Chondrocyte (in vitro differentiated cells): ENCODE measurements at regions not wholly inside any gene's neighbourhood (a gene's known extent, or its start where the extent isn't known, plus 50 kb on each side); places are given as distances from the start of the nearest gene placed in this dataset.

ENCODE experiments used
- DNase-seq: peaks from one replicate; pipeline ENCODE4 v3.0.0; 2021; ENCODE audit warnings: mixed read lengths, low spot score
- H3K27ac Mint-ChIP-seq: one replicate; pipeline ENCODE4 v1.8.0; 2021; ENCODE audit warnings: mild to moderate bottlenecking, moderate library complexity, mixed read lengths; ENCODE audit not compliant: unreplicated experiment
- H3K27me3 Mint-ChIP-seq: 2 replicates; pipeline ENCODE4 v1.8.0; 2021; ENCODE audit warnings: low read depth, mixed read lengths
- H3K36me3 Mint-ChIP-seq: 2 replicates; pipeline ENCODE4 v1.8.0; 2021; ENCODE audit warnings: low read depth, mixed read lengths
- H3K4me1 Mint-ChIP-seq: 2 replicates; pipeline ENCODE4 v1.8.0; 2021; ENCODE audit warnings: low read depth, mild to moderate bottlenecking, mixed read lengths
- H3K4me3 Mint-ChIP-seq: one replicate; pipeline ENCODE4 v1.8.0; 2021; ENCODE audit warnings: mild to moderate bottlenecking, moderate library complexity, mixed read lengths; ENCODE audit not compliant: unreplicated experiment
- H3K9me3 Mint-ChIP-seq: 2 replicates; pipeline ENCODE4 v1.8.0; 2021; ENCODE audit warnings: low read depth, mixed read lengths
- TF ChIP-seq, protein P1 (sequence below): fragments of 200-600 bp; sonication (generic); IDR thresholded peaks from 2 replicates; pipeline ENCODE4 v1.5.0; 2021; ENCODE audit warnings: antibody characterized with exemption, mild to moderate bottlenecking, moderate library complexity

DNA sequence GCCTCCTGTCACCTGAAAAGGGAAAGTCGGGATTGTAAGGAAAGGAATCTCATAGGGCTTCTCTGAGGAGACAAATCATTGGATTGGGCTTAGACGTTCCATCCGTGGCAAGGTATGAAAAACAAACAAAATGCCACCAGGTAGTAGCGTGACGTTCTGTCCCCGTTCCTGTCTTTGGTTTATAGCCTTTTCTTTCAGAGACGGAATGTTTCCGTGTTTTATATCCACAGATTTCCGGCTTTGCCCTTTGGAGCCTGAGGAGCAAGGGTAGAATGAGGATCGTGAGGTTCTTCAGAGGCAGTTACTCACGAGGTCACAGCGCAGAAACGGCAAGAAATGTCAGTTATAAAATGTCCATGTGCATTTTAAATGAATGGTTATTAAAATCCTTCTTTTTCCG is 118.3 kb downstream of the TMEM18 start:
- DNase-seq = no peak
- H3K4me3 Mint-ChIP-seq = no peak overlapping the region
- no peaks in the 10 kb centered on the region for H3K9me3 Mint-ChIP-seq
- H3K36me3 Mint-ChIP-seq = no peaks in the 10 kb centered on the region
- H3K4me1 Mint-ChIP-seq = peaks cover 28% of the 10 kb centered on the region
- H3K27ac Mint-ChIP-seq = no peak overlapping the region
- TF ChIP-seq, protein P1, sequence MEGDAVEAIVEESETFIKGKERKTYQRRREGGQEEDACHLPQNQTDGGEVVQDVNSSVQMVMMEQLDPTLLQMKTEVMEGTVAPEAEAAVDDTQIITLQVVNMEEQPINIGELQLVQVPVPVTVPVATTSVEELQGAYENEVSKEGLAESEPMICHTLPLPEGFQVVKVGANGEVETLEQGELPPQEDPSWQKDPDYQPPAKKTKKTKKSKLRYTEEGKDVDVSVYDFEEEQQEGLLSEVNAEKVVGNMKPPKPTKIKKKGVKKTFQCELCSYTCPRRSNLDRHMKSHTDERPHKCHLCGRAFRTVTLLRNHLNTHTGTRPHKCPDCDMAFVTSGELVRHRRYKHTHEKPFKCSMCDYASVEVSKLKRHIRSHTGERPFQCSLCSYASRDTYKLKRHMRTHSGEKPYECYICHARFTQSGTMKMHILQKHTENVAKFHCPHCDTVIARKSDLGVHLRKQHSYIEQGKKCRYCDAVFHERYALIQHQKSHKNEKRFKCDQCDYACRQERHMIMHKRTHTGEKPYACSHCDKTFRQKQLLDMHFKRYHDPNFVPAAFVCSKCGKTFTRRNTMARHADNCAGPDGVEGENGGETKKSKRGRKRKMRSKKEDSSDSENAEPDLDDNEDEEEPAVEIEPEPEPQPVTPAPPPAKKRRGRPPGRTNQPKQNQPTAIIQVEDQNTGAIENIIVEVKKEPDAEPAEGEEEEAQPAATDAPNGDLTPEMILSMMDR = no peak
- peaks cover 14% of the 10 kb centered on the region for H3K27me3 Mint-ChIP-seq

DNA sequence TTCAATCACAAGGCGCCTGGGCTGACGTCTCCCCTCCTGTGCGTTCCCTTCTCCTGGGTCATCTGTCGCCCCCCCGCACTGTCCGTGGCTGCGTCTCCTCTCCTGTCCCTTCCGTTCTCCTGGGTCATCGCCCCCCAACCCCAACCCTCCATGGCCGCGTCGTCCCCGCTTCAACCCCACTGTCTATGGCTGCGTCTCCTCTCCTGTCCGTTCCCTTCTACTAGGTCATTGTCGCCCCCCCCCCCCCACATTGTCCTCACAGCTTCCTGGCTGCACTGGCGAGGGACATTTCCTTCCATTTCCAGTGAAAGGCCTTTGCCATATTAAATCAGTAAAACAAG is 118.9 kb downstream of the TMEM18 start:
- Mint-ChIP-seq H3K4me3 (no peak overlapping the region), H3K36me3 (no peaks in the 10 kb centered on the region), H3K27me3 (peaks cover 9% of the 10 kb centered on the region), H3K27ac (no peak overlapping the region), H3K9me3 (no peaks in the 10 kb centered on the region), H3K4me1 (peaks cover 30% of the 10 kb centered on the region)
- no peak for DNase-seq
- TF ChIP-seq, protein P1 = no peak

DNA sequence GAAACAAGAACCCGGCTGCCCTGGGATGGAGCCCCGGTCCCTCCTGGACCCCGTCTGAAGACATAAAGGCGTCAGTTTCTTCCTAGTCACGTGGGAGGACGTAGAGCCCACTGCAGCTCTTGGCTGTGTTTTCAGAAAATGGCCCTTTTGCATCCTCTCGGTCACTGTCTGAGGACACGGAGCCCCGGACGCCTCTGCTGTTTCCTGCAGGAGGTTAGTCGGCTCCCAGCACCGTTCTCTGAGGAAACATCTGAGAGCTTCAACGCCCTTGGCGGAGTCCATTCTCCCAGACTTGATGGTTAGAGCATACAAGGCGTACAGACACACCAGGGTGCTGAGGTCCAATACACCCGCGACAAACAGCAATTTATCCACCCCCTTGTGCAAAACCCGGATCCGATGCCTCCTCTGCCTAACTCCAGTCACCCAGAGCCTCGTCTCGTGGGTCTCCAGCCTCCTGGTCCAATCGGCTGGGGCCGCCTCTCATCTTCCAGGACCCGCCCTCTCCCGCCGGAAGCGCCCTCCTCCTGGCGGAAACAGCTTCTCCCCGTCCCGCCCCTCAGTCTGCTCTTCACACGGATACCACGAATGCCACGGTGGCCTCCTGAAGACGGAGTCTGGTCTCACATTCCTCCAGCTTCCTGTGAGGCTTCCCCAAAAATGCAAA is 119.4 kb downstream of the TMEM18 start:
- Mint-ChIP-seq H3K4me3 (no peak overlapping the region), H3K27me3 (peaks cover 11% of the 10 kb centered on the region), H3K9me3 (no peaks in the 10 kb centered on the region), H3K27ac (no peak overlapping the region), H3K36me3 (no peaks in the 10 kb centered on the region), H3K4me1 (peaks cover 35% of the 10 kb centered on the region)
- no peak for DNase-seq
- TF ChIP-seq, protein P1 = no peak

DNA sequence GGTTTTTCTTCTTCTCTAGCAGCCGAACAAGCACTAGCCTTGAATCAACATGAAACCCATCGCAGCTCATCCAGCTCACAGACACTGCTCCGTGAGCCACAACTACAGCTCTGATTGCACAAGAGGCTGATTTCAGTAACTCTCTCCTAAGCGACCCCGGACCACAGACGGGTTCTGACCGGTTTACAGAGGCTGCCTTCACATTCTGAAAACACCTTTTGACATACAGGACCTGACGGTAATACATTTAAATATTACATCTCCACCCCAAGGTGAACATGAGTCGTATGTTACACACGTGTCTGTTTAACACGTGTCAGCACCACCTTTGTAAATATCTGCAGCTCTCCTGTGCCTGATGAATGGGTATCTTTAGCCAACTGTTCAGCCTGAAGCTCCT is 120.7 kb downstream of the TMEM18 start:
- TF ChIP-seq, protein P1 = no peak
- no peak overlapping the region for H3K4me3 Mint-ChIP-seq
- no peak for DNase-seq
- H3K36me3 Mint-ChIP-seq = no peaks in the 10 kb centered on the region
- H3K4me1 Mint-ChIP-seq = peaks cover 33% of the 10 kb centered on the region
- H3K9me3 Mint-ChIP-seq = no peaks in the 10 kb centered on the region
- no peak overlapping the region for H3K27ac Mint-ChIP-seq
- peaks cover 10% of the 10 kb centered on the region for H3K27me3 Mint-ChIP-seq

DNA sequence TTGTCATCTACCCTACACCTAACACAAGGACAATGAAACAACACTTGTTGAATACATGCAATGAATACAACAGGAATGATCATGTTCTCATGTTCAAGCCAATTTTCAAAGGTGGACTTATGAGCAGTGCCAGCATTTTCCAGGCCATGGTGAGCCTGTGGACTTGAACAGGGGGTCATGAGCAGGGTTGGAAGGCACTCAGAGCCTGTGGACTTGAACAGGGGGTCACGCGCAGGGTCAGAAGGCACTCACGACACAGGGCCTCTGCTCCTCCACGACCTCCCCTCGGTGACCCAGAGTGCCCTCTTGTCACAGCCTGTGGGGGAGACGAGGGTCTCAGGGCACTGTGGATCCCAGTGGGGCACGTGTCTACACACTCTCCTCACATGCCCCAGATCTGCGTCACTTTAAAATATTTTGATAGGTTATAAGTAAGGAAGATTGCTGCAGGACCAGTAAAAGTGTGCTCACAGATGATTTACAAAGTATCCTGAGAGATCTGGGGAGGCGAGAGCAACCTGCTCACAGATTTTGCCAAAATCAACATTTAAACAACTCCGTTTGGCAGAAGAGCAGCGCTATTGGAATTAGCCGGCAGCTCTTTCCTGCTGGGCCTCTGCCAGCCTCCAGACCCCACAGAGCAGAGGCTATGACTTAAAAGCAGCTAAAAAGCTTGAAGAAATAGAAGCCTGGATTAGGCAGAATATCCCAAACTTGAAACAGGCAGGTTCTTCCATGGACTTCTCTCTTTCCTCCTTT is 121.9 kb downstream of the TMEM18 start:
- Mint-ChIP-seq H3K36me3 (no peaks in the 10 kb centered on the region), H3K27me3 (peaks cover 11% of the 10 kb centered on the region), H3K9me3 (no peaks in the 10 kb centered on the region), H3K4me1 (peaks cover 33% of the 10 kb centered on the region), H3K4me3 (no peak overlapping the region), H3K27ac (peak overlapping the region; percentile 52)
- no peak for DNase-seq
- TF ChIP-seq, protein P1 = no peak
